NB4 (cell line): ENCODE measurements at regions not wholly inside any gene's neighbourhood (a gene's known extent, or its start where the extent isn't known, plus 50 kb on each side); places are given as distances from the start of the nearest gene placed in this dataset.

ENCODE experiments used
- DNase-seq: peaks from one replicate; pipeline ENCODE4 v3.0.0; 2010; ENCODE audit warnings: low read depth
- H3K4me3 ChIP-seq: one replicate; pipeline ENCODE4 v1.5.1; 2011; ENCODE audit warnings: mild to moderate bottlenecking, low read depth, low read length, moderate library complexity
- CTCF ChIP-seq: IDR thresholded peaks from one replicate; pipeline ENCODE4 v1.5.1; 2012; ENCODE audit warnings: low read depth, low read length
- MYC ChIP-seq: IDR thresholded peaks from 2 replicates; pipeline ENCODE4 v1.6.1; 2011; ENCODE audit warnings: low read depth, low read length
- POLR2A ChIP-seq: IDR thresholded peaks from 2 replicates; pipeline ENCODE4 v1.6.1; 2011; ENCODE audit warnings: mild to moderate bottlenecking; ENCODE audit not compliant: insufficient read length; ENCODE audit errors: extremely low read depth
- TF ChIP-seq, protein P1 (sequence below): IDR thresholded peaks from 2 replicates; pipeline ENCODE4 v1.6.1; 2011; ENCODE audit warnings: low read depth, low read length

- no peak overlapping the region for H3K4me3 ChIP-seq
- TF ChIP-seq, protein P1, sequence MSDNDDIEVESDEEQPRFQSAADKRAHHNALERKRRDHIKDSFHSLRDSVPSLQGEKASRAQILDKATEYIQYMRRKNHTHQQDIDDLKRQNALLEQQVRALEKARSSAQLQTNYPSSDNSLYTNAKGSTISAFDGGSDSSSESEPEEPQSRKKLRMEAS, result no peak
- no peak for TF ChIP-seq CTCF
- no peak for TF ChIP-seq MYC
- no peak for TF ChIP-seq POLR2A
- DNase-seq, result no peak
Observed at GRCh38 chr2:176583607-176584006, 314.4 kb downstream of the MTX2 start.

DNA sequence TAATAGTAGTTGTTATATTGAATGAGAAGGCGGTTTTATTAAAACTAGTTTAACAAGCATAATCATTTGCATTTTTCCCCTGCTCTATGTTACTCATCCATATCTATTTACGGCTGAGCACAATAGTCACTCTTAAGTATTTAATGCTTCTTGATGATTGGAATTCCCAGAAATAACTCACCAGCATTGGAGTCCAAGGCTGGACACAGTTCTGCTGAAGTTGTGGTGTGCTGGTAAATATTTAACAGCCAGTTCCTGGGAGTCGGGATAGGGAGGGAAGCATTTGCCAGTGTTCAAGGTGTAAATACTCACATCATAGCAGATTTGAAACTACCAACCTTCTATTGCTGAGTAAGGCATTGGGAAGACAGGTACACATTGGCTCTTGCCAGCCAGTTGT lies 315.1 kb downstream of the MTX2 start:
- DNase-seq, result no peak
- TF ChIP-seq CTCF (no peak), POLR2A (no peak), MYC (no peak)
- H3K4me3 ChIP-seq, result no peak overlapping the region

DNA sequence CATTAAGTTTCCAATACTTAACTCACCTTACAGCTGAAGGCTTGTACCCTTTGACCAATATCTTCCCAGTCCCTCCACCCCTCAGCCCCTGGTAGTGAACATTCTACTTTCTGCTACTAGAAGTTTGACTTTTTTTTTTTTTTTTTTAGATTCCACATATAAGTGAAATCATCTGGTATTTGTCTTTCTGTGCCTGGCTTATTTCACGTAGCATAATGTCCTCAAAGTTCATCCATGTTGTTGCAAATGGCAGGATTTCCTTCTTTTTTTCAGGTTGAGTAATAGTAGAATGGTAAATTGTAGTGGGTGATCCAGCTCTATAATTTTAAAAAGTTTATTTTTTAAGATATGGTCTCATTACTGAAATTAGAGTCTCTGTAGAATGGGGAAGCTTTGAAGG lies 316.0 kb downstream of the MTX2 start:
- DNase-seq, result no peak
- H3K4me3 ChIP-seq, result no peak overlapping the region
- TF ChIP-seq POLR2A (no peak), CTCF (no peak), MYC (no peak)
- TF ChIP-seq, protein P1, result no peak

DNA sequence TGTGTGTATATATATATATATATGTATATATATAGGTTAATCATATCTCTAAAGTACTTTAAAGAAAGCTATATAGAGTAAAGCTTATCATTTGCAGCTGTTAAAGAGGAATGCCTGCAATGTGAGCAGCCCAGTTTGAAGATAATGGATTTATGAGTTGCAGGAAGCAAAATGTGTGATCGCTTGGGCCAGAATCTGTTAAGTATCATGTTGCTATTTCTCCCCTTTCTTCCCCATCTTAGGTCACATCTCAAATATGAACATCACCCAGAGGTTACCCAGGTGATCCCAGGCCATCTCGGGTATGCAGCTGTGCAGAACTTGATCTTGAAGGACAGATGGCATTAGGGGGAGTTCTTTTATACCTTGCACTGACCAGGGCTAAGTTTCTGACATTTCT lies 316.5 kb downstream of the MTX2 start:
- TF ChIP-seq MYC (no peak), CTCF (no peak), POLR2A (no peak)
- TF ChIP-seq, protein P1, result no peak
- no peak overlapping the region for H3K4me3 ChIP-seq
- DNase-seq, result no peak

- no peak for DNase-seq
- TF ChIP-seq POLR2A (no peak), MYC (no peak), CTCF (no peak)
- TF ChIP-seq, protein P1, result no peak
- no peak overlapping the region for H3K4me3 ChIP-seq
Observed at GRCh38 chr2:176589287-176589686, 320.0 kb downstream of the MTX2 start.

DNA sequence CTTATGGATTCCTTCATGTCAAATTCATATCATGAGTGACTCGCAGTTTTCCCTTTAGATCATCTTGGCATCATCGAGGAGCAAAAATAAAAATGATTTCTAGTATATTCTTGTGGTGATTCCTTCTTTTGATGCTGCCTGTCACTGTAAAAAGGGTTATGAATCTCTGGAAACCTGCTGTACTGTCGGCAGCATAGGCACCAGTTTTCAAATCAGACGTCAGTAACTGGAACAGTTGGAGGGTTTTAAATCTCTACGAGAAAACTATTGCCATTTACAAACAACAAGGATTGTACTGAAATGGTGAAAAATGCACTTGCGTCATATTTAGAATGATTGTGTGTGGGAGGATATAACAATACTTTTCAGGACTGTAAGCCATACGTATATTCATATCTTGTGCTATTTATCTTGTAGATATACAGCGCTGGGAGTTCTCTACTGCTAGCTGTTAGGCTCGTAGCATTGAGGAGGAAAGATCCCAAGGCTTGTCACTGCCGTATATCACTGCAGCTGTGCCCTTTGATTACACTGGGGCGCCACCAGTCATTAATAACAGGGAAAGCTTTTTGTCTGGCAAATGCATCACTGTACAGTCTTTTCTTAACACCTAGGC lies 320.7 kb downstream of the MTX2 start:
- TF ChIP-seq, protein P1, result no peak
- TF ChIP-seq POLR2A (no peak), CTCF (no peak), MYC (no peak)
- DNase-seq, result no peak
- no peak overlapping the region for H3K4me3 ChIP-seq
